ENCODE measurements at regions not wholly inside any gene's neighbourhood (a gene's known extent, or its start where the extent isn't known, plus 50 kb on each side); places are given as distances from the start of the nearest gene placed in this dataset.

DNA sequence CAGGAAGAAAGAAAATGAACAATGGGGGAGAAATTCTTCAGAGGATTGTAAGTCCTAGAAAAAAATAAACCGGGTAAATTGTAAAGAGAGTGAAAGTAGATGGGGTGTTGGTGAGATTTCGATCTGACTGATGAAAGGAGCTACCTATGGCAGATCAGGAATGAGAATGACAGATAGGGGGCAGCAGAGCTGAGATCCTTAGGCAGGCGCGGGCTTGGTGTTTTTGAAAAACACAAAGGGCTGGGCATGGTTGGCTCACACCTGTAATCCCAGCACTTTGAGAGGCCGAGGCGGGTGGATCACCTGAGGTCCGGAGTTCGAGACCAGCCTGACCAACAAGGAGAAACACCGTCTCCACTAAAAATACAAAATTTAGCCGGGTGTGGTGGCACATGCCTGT is 1468.6 kb upstream of the SLC10A2 start:
- Histone ChIP-seq H3K4me3 (ENCODE audit: low read depth, low read length) (no peak overlapping the region), H3K9me3 (ENCODE audit: severe bottlenecking) (no peaks in the 10 kb centered on the region), H3K36me3 (no peaks in the 10 kb centered on the region), H3K27me3 (ENCODE audit: insufficient read depth, low read depth, severe bottlenecking) (no peaks in the 10 kb centered on the region), H3K27ac (no peak overlapping the region)
- TF ChIP-seq, protein P1, sequence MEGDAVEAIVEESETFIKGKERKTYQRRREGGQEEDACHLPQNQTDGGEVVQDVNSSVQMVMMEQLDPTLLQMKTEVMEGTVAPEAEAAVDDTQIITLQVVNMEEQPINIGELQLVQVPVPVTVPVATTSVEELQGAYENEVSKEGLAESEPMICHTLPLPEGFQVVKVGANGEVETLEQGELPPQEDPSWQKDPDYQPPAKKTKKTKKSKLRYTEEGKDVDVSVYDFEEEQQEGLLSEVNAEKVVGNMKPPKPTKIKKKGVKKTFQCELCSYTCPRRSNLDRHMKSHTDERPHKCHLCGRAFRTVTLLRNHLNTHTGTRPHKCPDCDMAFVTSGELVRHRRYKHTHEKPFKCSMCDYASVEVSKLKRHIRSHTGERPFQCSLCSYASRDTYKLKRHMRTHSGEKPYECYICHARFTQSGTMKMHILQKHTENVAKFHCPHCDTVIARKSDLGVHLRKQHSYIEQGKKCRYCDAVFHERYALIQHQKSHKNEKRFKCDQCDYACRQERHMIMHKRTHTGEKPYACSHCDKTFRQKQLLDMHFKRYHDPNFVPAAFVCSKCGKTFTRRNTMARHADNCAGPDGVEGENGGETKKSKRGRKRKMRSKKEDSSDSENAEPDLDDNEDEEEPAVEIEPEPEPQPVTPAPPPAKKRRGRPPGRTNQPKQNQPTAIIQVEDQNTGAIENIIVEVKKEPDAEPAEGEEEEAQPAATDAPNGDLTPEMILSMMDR (IDR thresholded peaks at IDR 0.05; ENCODE audit: low read depth, low read length): peak; percentile 48; the same call in 1 of the 2 replicates
- DNase-seq: no peak

DNA sequence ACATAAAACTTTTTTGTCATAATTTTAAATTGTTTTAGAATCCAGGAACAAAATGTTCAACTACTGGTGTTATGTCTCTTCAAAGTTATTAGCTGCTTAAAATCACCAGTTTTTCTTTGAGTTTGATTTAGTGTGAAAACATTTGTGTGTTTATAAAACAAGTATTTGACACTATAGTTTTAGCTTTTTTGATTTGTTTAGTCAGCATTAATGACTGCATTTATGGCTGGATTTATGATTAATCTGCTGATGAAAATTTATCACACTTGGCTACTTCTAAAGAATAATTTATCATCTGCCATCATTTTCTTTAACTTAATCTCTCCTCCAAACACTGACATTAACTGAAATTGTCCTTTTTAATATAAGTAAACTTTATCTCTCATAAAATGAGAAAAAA is 1465.9 kb upstream of the SLC10A2 start:
- TF ChIP-seq, protein P1 (IDR thresholded peaks at IDR 0.05; ENCODE audit: low read depth, low read length): no peak
- H3K9me3 ChIP-seq (ENCODE audit: severe bottlenecking): no peaks in the 10 kb centered on the region
- no peaks in the 10 kb centered on the region for H3K27me3 ChIP-seq (ENCODE audit: insufficient read depth, low read depth, severe bottlenecking)
- no peaks in the 10 kb centered on the region for H3K36me3 ChIP-seq
- no peak for DNase-seq
- H3K4me3 ChIP-seq (ENCODE audit: low read depth, low read length): no peak overlapping the region
- H3K27ac ChIP-seq: no peak overlapping the region

DNA sequence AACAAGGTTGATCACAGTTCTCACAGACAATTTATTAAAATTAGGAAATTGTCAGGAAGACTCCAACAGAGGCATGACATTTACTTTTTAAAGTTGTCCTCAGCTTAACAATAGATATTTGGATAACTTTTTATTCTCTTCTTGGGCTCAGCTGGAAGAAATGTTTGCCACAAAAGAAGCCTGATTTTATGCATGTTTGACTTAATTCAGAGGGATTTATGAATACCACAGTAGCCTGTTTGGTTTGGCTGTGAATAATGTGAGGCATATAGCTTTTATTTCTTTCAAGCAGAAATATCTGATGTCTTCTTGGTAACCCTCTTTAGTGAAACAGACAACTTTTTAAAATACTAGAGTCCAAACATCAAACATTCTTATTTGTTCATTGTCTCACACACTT is 1464.5 kb upstream of the SLC10A2 start:
- no peak for DNase-seq
- Histone ChIP-seq H3K36me3 (no peaks in the 10 kb centered on the region), H3K4me3 (ENCODE audit: low read depth, low read length) (no peak overlapping the region), H3K27me3 (ENCODE audit: insufficient read depth, low read depth, severe bottlenecking) (no peaks in the 10 kb centered on the region), H3K27ac (no peak overlapping the region), H3K9me3 (ENCODE audit: severe bottlenecking) (no peaks in the 10 kb centered on the region)
- TF ChIP-seq, protein P1 (IDR thresholded peaks at IDR 0.05; ENCODE audit: low read depth, low read length): no peak

DNA sequence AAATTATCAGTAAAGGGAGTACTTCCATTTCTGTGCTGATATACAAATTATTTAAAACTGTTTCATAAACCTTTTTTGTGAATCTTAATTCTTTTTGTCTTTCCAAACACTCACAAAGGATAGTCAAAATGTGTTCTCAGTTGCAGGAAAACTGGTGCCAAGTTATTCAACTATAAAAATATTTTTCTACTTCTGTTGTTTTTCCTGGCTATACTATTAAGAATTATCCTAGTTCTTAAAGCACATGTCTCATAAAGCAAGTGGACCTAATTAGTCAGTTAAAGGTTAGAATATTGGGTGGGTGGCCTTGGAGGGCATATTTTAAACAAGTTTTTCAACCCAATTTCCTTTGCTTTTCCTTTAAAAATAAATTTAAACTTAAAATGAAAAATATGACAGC is 1460.3 kb upstream of the SLC10A2 start:
- DNase-seq: no peak
- no peak overlapping the region for H3K27ac ChIP-seq
- H3K9me3 ChIP-seq (ENCODE audit: severe bottlenecking): no peaks in the 10 kb centered on the region
- H3K27me3 ChIP-seq (ENCODE audit: insufficient read depth, low read depth, severe bottlenecking): no peaks in the 10 kb centered on the region
- TF ChIP-seq, protein P1 (IDR thresholded peaks at IDR 0.05; ENCODE audit: low read depth, low read length): no peak
- H3K4me3 ChIP-seq (ENCODE audit: low read depth, low read length): no peak overlapping the region
- H3K36me3 ChIP-seq: no peaks in the 10 kb centered on the region

DNA sequence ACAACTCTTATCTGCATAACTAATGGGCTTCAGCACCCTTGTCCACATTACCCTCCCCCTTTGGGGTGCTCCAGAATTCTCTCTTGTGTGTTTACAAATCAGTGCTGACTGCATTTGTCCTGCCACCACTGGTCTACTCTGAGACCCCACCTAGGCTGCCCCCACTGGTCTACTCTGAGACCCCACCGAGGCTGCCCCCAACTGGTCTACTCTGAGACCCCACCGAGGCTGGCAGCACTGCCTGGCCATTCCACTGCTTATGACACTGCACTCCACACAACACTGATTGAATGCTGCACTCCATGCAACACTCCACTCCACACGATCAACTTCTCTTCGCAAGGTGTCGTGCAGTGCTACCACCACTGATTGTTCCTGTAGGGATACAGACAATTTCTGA is 1459.2 kb upstream of the SLC10A2 start:
- H3K27ac ChIP-seq: no peak overlapping the region
- no peaks in the 10 kb centered on the region for H3K9me3 ChIP-seq (ENCODE audit: severe bottlenecking)
- no peaks in the 10 kb centered on the region for H3K36me3 ChIP-seq
- no peaks in the 10 kb centered on the region for H3K27me3 ChIP-seq (ENCODE audit: insufficient read depth, low read depth, severe bottlenecking)
- no peak for DNase-seq
- TF ChIP-seq, protein P1 (IDR thresholded peaks at IDR 0.05; ENCODE audit: low read depth, low read length): no peak
- H3K4me3 ChIP-seq (ENCODE audit: low read depth, low read length): no peak overlapping the region

DNA sequence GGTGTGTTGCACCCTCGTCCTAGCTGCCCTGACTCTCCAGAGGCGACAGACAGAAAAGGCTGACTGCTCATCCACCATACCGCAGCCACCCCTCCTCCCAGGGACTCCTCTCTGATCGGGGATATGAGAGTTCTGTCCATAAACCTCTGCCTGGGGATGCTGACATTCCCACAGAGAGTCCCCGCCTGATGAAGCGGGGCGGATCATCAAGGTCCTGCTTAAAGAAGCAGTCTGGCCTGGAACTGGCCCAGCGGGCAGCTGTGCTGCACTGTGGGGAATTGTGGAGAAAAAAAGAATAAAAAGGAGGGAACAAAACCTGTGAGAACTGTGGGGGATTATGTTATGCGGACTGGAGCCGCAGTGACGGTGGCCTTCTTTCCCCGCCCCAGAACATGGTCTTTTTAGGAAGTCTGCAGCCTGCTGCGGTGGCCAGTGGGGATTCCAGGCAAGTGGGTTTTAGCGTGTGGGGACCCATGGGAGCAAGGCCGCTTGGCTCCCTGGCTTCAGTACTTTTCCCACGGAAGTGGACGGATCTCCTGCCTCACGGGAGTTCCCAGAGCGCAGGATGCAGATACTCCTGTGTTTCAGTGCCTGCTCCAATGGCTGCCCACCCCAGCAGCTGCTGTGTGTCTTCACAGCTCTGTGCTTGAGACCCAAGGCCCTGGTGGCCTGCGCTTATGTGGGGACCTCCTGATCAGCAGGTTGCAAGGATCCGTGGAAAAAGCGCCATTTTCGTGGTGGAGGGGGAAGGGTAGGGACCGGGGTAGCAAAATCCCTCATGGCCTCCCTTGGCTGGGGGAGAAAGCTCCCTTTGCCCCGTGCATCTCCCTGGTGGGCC is 1456.2 kb upstream of the SLC10A2 start:
- no peak for DNase-seq
- no peak overlapping the region for H3K4me3 ChIP-seq (ENCODE audit: low read depth, low read length)
- no peaks in the 10 kb centered on the region for H3K9me3 ChIP-seq (ENCODE audit: severe bottlenecking)
- TF ChIP-seq, protein P1 (IDR thresholded peaks at IDR 0.05; ENCODE audit: low read depth, low read length): no peak
- no peaks in the 10 kb centered on the region for H3K27me3 ChIP-seq (ENCODE audit: insufficient read depth, low read depth, severe bottlenecking)
- no peaks in the 10 kb centered on the region for H3K36me3 ChIP-seq
- no peak overlapping the region for H3K27ac ChIP-seq
